ENCODE measurements at regions not wholly inside any gene's neighbourhood (a gene's known extent, or its start where the extent isn't known, plus 50 kb on each side); places are given as distances from the start of the nearest gene placed in this dataset.
"Not testable (repeated sequence)": the region's sequence is repeated elsewhere in the genome, so short reads cannot be mapped to it uniquely, and the experiment has no call there.

- DNase-seq: not testable (repeated sequence)
These were observed 64.0 kb upstream of the PLEKHM1 start for GRCh38 chr17:45554479-45554878.

- not testable (repeated sequence) for DNase-seq
These were observed 68.3 kb upstream of the PLEKHM1 start for GRCh38 chr17:45558821-45559220.

GRCh38 chr17:45562868-45563267 lies 72.3 kb upstream of the PLEKHM1 start:
- DNase-seq: not testable (repeated sequence)

- not testable (repeated sequence) for DNase-seq
These were observed 72.8 kb upstream of the PLEKHM1 start for GRCh38 chr17:45563283-45563682.

GRCh38 chr17:45568275-45568674 lies 77.8 kb upstream of the PLEKHM1 start:
- not testable (repeated sequence) for DNase-seq

GRCh38 chr17:45573326-45573725 lies 82.8 kb upstream of the PLEKHM1 start:
- DNase-seq: not testable (repeated sequence)

GRCh38 chr17:45573924-45574770 lies 83.6 kb upstream of the PLEKHM1 start:
- no peak for DNase-seq

- DNase-seq: no peak
These were observed 84.8 kb upstream of the PLEKHM1 start for GRCh38 chr17:45575126-45575885.

GRCh38 chr17:45576527-45577307 lies 86.2 kb upstream of the PLEKHM1 start:
- DNase-seq: not testable (repeated sequence)

- no peak for DNase-seq
These were observed 87.2 kb upstream of the PLEKHM1 start for GRCh38 chr17:45577571-45578279.

- DNase-seq: no peak
These were observed 88.3 kb upstream of the PLEKHM1 start for GRCh38 chr17:45578516-45579455.

GRCh38 chr17:45579529-45580495 lies 89.3 kb upstream of the PLEKHM1 start:
- DNase-seq: no peak

GRCh38 chr17:45580924-45581323 lies 90.4 kb upstream of the PLEKHM1 start:
- DNase-seq: no peak

GRCh38 chr17:45581860-45582259 lies 91.3 kb upstream of the PLEKHM1 start:
- no peak for DNase-seq

- no peak for DNase-seq
These were observed 93.8 kb upstream of the PLEKHM1 start for GRCh38 chr17:45584092-45585036.

GRCh38 chr17:45585037-45585733 lies 94.7 kb upstream of the PLEKHM1 start:
- DNase-seq: not testable (repeated sequence)

GRCh38 chr17:45585794-45586650 lies 95.5 kb upstream of the PLEKHM1 start:
- not testable (repeated sequence) for DNase-seq

All from DMS 273 treated with DMSO at 0.1 percent for 48 hours (cell line).